IMR-90 (cell line): ENCODE measurements at regions not wholly inside any gene's neighbourhood (a gene's known extent, or its start where the extent isn't known, plus 50 kb on each side); places are given as distances from the start of the nearest gene placed in this dataset.

Experiments
- ATAC-seq: fragments of 200-7000 bp; cut with Tn5 transposase; 2 replicates; pipeline ENCODE4 v1.9.1; 2020; ENCODE audit warnings: low read depth, mild to moderate bottlenecking, moderate library complexity
- BruUV-seq: library from RNA; stranded (reverse); fragments of 400-500 nt; replicated peaks from 2 replicates; lab custom pipeline; 2021; lab: Mats Ljungman, UMichigan
- CTCF ChIA-PET: fragments of 300-600 bp; formaldehyde crosslinking; extraction: SDS; loops from one replicate; lab custom pipeline; 2021; ENCODE audit warnings: antibody characterized with exemption; lab: Yijun Ruan, JAX
- POLR2A ChIA-PET: fragments of 300-600 bp; sonication (Branson Sonifier 250); formaldehyde crosslinking; loops from one replicate; lab custom pipeline; 2022; ENCODE audit warnings: antibody characterized with exemption; ENCODE audit not compliant: unreplicated experiment; lab: Charles Lee
- DNase-seq: peaks from one replicate; pipeline ENCODE4 v3.0.0; 2013
- H2AFZ ChIP-seq: replicated peaks from 2 replicates; pipeline ENCODE3; 2013; ENCODE audit warnings: low read length, mild to moderate bottlenecking; ENCODE audit not compliant: poor library complexity
- H2AK5ac ChIP-seq: 2 replicates; pipeline ENCODE4 v1.6.1; 2013; ENCODE audit warnings: low read depth, low read length, inconsistent platforms
- H2AK9ac ChIP-seq: replicated peaks from 2 replicates; pipeline ENCODE3; 2013; ENCODE audit warnings: mild to moderate bottlenecking, low read depth, low read length, moderate library complexity; ENCODE audit not compliant: poor library complexity
- H2BK120ac ChIP-seq: 2 replicates; pipeline ENCODE4 v1.6.1; 2013; ENCODE audit warnings: low read depth, low read length, inconsistent platforms
- H2BK15ac ChIP-seq: 3 replicates; pipeline ENCODE4 v1.6.1; 2013; ENCODE audit warnings: low read depth, low read length, inconsistent platforms
- H2BK20ac ChIP-seq: 2 replicates; pipeline ENCODE4 v1.6.1; 2013; ENCODE audit warnings: low read depth, mild to moderate bottlenecking, inconsistent platforms, low read length, moderate library complexity
- H2BK5ac ChIP-seq: 2 replicates; pipeline ENCODE4 v1.6.1; 2013; ENCODE audit warnings: mild to moderate bottlenecking, low read depth, low read length, inconsistent platforms; ENCODE audit not compliant: poor library complexity, severe bottlenecking
- H3K14ac ChIP-seq: replicated peaks from 2 replicates; pipeline ENCODE4 v1.6.1; 2013; ENCODE audit warnings: low read depth, low read length, inconsistent platforms
- H3K18ac ChIP-seq: 2 replicates; pipeline ENCODE4 v1.6.1; 2013; ENCODE audit warnings: low read depth, low read length, control low read depth
- H3K23ac ChIP-seq: 2 replicates; pipeline ENCODE4 v1.6.1; 2013; ENCODE audit warnings: low read depth, low read length, inconsistent platforms
- H3K27ac ChIP-seq: 2 replicates; pipeline ENCODE4 v1.5.1; 2013; ENCODE audit warnings: mild to moderate bottlenecking, control low read depth, low read length; ENCODE audit not compliant: insufficient read depth
- H3K27me3 ChIP-seq: 2 replicates; pipeline ENCODE4 v1.6.1; 2013; ENCODE audit warnings: low read length; ENCODE audit not compliant: control insufficient read depth, insufficient read depth
- H3K36me3 ChIP-seq: 2 replicates; pipeline ENCODE4 v1.6.1; 2013; ENCODE audit warnings: low read length, mixed read lengths; ENCODE audit not compliant: control insufficient read depth, insufficient read depth
- H3K4ac ChIP-seq: 2 replicates; pipeline ENCODE4 v1.6.1; 2013; ENCODE audit warnings: low read depth, low read length, inconsistent platforms
- H3K4me1 ChIP-seq: 2 replicates; pipeline ENCODE4 v1.6.1; 2013; ENCODE audit warnings: low read length, mixed read lengths; ENCODE audit not compliant: control insufficient read depth, insufficient read depth
- H3K4me2 ChIP-seq: 2 replicates; pipeline ENCODE4 v1.6.1; 2013; ENCODE audit warnings: low read depth, mild to moderate bottlenecking, control low read depth, low read length, moderate library complexity
- H3K4me3 ChIP-seq: 2 replicates; pipeline ENCODE4 v1.5.1; 2013; ENCODE audit warnings: low read depth, mild to moderate bottlenecking, control low read depth, low read length, moderate library complexity; ENCODE audit not compliant: insufficient read depth
- H3K56ac ChIP-seq: 2 replicates; pipeline ENCODE4 v1.6.1; 2013; ENCODE audit warnings: low read length, inconsistent platforms; ENCODE audit not compliant: insufficient read depth; ENCODE audit errors: extremely low read depth
- H3K79me1 ChIP-seq, 2 experiments: 2 replicates each; pipeline ENCODE4 v1.6.1; 2013; ENCODE audit warnings: low read length in 2 of 2, inconsistent platforms in 1 of 2, low read depth in 1 of 2
- H3K9ac ChIP-seq: 2 replicates; pipeline ENCODE4 v1.6.1; 2013; ENCODE audit warnings: low read depth, low read length, control low read depth
- H3K9me1 ChIP-seq: 2 replicates; pipeline ENCODE4 v1.6.1; 2013; ENCODE audit warnings: low read length, inconsistent platforms; ENCODE audit not compliant: insufficient read depth
- H3K9me3 ChIP-seq: 2 replicates; pipeline ENCODE4 v1.6.1; 2013; ENCODE audit warnings: low read length; ENCODE audit not compliant: control insufficient read depth, insufficient read depth
- H4K20me1 ChIP-seq: 2 replicates; pipeline ENCODE4 v1.6.1; 2013; ENCODE audit warnings: low read length, inconsistent platforms; ENCODE audit not compliant: insufficient read depth
- H4K5ac ChIP-seq: 2 replicates; pipeline ENCODE4 v1.6.1; 2013; ENCODE audit warnings: mild to moderate bottlenecking, low read depth, low read length, control low read depth
- H4K8ac ChIP-seq, 2 experiments: 2 replicates each; pipeline ENCODE4 v1.6.1; 2013; ENCODE audit warnings: low read depth in 2 of 2, low read length in 2 of 2, control low read depth in 1 of 2, inconsistent platforms in 1 of 2
- H4K91ac ChIP-seq: 2 replicates; pipeline ENCODE4 v1.6.1; 2013; ENCODE audit warnings: low read depth, low read length, inconsistent platforms; ENCODE audit not compliant: insufficient read depth
- BHLHE40 ChIP-seq: fragments of 150-350 bp; IDR thresholded peaks from 2 replicates; pipeline ENCODE4 v1.6.1; 2016; ENCODE audit warnings: mild to moderate bottlenecking, low read depth, low read length
- CEBPB ChIP-seq: IDR thresholded peaks from 2 replicates; pipeline ENCODE4 v1.6.1; 2012; ENCODE audit warnings: low read depth, low read length, improper control_type of control experiment
- CHD1 ChIP-seq: IDR thresholded peaks from 2 replicates; pipeline ENCODE4 v1.6.1; 2012; ENCODE audit warnings: low read depth, low read length, improper control_type of control experiment
- FOS ChIP-seq: fragments of 150-350 bp; IDR thresholded peaks from 2 replicates; pipeline ENCODE4 v1.6.1; 2016; ENCODE audit warnings: low read depth, low read length
- MAFK ChIP-seq: IDR thresholded peaks from 2 replicates; pipeline ENCODE4 v1.6.1; 2012; ENCODE audit warnings: low read depth, low read length, improper control_type of control experiment
- MAZ ChIP-seq: IDR thresholded peaks from 2 replicates; pipeline ENCODE4 v1.6.1; 2012; ENCODE audit warnings: low read depth, mild to moderate bottlenecking, low read length, improper control_type of control experiment, moderate library complexity, borderline replicate concordance
- MXI1 ChIP-seq: IDR thresholded peaks from 2 replicates; pipeline ENCODE4 v1.6.1; 2012; ENCODE audit warnings: low read depth, mild to moderate bottlenecking, low read length, moderate library complexity, borderline replicate concordance
- NFE2L2 ChIP-seq: fragments of 150-350 bp; IDR thresholded peaks from 2 replicates; pipeline ENCODE4 v1.6.1; 2016; ENCODE audit warnings: low read depth, mild to moderate bottlenecking, low read length
- POLR2A ChIP-seq: IDR thresholded peaks from 2 replicates; pipeline ENCODE4 v1.6.1; 2012; ENCODE audit warnings: mild to moderate bottlenecking, low read depth, low read length
- RAD21 ChIP-seq: IDR thresholded peaks from 2 replicates; pipeline ENCODE4 v1.6.1; 2012; ENCODE audit warnings: low read length, improper control_type of control experiment
- RCOR1 ChIP-seq: IDR thresholded peaks from 2 replicates; pipeline ENCODE4 v1.6.1; 2012; ENCODE audit warnings: mild to moderate bottlenecking, low read length, improper control_type of control experiment; ENCODE audit not compliant: insufficient replicate concordance
- RFX5 ChIP-seq: IDR thresholded peaks from 2 replicates; pipeline ENCODE4 v1.8.0; 2012; ENCODE audit warnings: low read depth, mild to moderate bottlenecking, low read length, moderate library complexity
- SMC3 ChIP-seq: fragments of 150-350 bp; IDR thresholded peaks from 2 replicates; pipeline ENCODE4 v1.6.1; 2016; ENCODE audit warnings: low read depth, mild to moderate bottlenecking, antibody characterized with exemption, low read length, moderate library complexity
- WGBS, 2 experiments: methylation state at CpG; one replicate each; pipeline versions ENCODE4 v1.1.5 to v1.1.7; 2013; ENCODE audit warnings: missing lambda C conversion rate in 2 of 2; ENCODE audit not compliant: insufficient read length in 1 of 2; ENCODE audit errors: extremely low coverage in 2 of 2; 5-methylcytosine and 5-hydroxymethylcytosine counted together
- dilution Hi-C: fragments of 300-500 bp; cut with HindIII; formaldehyde crosslinking; loops from one replicate; pipeline ENCODE4 v1.14.3; 2018; ENCODE audit warnings: low sequenced_read_pairs; ENCODE audit not compliant: unreplicated experiment
- in situ Hi-C: fragments of 300-500 bp; cut with MboI; formaldehyde crosslinking; loops from 3 replicates; pipeline ENCODE4 v1.14.3; 2019; ENCODE audit warnings: low sequenced_read_pairs, inconsistent platforms, mixed read lengths
- intact Hi-C: fragments of 100-400 bp; cut with micrococcal nuclease; formaldehyde crosslinking; loops from 2 replicates; pipeline ENCODE4 v1.10.0; 2022
- TF ChIP-seq, protein P1 (sequence below): conservative IDR thresholded peaks from 2 replicates; pipeline ENCODE4 v1.5.1; 2012; ENCODE audit warnings: mild to moderate bottlenecking, low read depth, low read length, improper control_type of control experiment
- TF ChIP-seq, protein P2 (sequence below): fragments of 150-350 bp; IDR thresholded peaks from 2 replicates; pipeline ENCODE4 v1.6.1; 2016; ENCODE audit warnings: low read depth, mild to moderate bottlenecking, low read length, moderate library complexity, borderline replicate concordance
- TF ChIP-seq, protein P3 (sequence below): fragments of 150-350 bp; IDR thresholded peaks from 2 replicates; pipeline ENCODE4 v1.6.1; 2017; ENCODE audit warnings: mild to moderate bottlenecking, antibody characterized with exemption, low read length, low read depth

DNA sequence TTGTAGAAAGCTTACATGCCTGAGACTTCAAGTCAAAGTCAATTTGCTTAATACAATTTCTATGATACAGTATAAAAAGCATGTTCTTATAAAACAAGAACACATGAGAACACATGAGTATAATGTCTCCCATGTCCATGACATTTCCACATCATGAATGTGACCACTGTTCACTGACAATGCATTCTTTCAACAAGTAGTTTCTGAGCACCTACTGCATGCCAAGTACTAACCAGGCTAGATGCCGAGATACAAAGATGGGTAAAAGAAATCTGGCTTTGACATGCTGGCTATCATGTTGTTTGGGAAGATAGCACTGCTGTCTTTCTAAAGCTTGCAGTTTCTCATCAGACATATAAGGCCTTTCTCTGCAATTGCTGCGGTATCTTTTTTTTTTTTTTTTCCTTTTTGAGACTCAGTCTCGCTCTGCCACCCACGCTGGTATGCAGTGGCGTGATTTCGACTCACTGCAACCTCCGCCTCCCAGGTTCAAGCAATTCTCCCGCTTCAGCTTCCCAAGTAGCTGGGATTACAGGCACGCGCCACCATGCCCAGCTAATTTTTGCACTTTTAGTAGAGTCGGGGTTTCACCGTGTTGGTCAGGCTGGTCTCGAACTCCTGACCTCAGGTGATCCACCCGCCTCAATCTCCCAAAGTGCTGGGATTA lies 123.6 kb upstream of the DST start:
- DNase-seq (no peak), ATAC-seq (no peak)
- H3K56ac ChIP-seq: no peak overlapping the region
- TF ChIP-seq NFE2L2: no peak
- TF ChIP-seq CEBPB: no peak
- TF ChIP-seq MAZ: no peak
- no peak for TF ChIP-seq RFX5
- no peak for TF ChIP-seq RAD21
- TF ChIP-seq RCOR1: no peak
- TF ChIP-seq, protein P1, sequence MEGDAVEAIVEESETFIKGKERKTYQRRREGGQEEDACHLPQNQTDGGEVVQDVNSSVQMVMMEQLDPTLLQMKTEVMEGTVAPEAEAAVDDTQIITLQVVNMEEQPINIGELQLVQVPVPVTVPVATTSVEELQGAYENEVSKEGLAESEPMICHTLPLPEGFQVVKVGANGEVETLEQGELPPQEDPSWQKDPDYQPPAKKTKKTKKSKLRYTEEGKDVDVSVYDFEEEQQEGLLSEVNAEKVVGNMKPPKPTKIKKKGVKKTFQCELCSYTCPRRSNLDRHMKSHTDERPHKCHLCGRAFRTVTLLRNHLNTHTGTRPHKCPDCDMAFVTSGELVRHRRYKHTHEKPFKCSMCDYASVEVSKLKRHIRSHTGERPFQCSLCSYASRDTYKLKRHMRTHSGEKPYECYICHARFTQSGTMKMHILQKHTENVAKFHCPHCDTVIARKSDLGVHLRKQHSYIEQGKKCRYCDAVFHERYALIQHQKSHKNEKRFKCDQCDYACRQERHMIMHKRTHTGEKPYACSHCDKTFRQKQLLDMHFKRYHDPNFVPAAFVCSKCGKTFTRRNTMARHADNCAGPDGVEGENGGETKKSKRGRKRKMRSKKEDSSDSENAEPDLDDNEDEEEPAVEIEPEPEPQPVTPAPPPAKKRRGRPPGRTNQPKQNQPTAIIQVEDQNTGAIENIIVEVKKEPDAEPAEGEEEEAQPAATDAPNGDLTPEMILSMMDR: no peak
- TF ChIP-seq SMC3: no peak
- no peak for TF ChIP-seq CHD1
- no peak for TF ChIP-seq FOS
- TF ChIP-seq, protein P2, sequence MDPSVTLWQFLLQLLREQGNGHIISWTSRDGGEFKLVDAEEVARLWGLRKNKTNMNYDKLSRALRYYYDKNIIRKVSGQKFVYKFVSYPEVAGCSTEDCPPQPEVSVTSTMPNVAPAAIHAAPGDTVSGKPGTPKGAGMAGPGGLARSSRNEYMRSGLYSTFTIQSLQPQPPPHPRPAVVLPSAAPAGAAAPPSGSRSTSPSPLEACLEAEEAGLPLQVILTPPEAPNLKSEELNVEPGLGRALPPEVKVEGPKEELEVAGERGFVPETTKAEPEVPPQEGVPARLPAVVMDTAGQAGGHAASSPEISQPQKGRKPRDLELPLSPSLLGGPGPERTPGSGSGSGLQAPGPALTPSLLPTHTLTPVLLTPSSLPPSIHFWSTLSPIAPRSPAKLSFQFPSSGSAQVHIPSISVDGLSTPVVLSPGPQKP: no peak
- TF ChIP-seq POLR2A: no peak
- TF ChIP-seq MAFK: no peak
- no peak for TF ChIP-seq MXI1
- TF ChIP-seq, protein P3, sequence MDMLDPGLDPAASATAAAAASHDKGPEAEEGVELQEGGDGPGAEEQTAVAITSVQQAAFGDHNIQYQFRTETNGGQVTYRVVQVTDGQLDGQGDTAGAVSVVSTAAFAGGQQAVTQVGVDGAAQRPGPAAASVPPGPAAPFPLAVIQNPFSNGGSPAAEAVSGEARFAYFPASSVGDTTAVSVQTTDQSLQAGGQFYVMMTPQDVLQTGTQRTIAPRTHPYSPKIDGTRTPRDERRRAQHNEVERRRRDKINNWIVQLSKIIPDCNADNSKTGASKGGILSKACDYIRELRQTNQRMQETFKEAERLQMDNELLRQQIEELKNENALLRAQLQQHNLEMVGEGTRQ: no peak
- no peak for TF ChIP-seq BHLHE40
- peak overlapping the region; percentile 44; the same call in 1 of the 2 replicates for H3K27ac ChIP-seq
- H3K9ac ChIP-seq: no peak overlapping the region
- no peak overlapping the region for H4K91ac ChIP-seq
- no peak overlapping the region for H4K8ac ChIP-seq
- no peaks in the 10 kb centered on the region for H3K9me3 ChIP-seq
- no peak overlapping the region for H3K4me2 ChIP-seq
- intact Hi-C loops: no loop called here
- CTCF ChIA-PET: no interaction called here
- H4K20me1 ChIP-seq: peaks cover 53% of the 10 kb centered on the region; the same call in 1 of the 2 replicates
- BruUV-seq: no TSS peak
- POLR2A ChIA-PET: no interaction called here
- peak overlapping the region; percentile 37; the same call in 1 of the 2 replicates for H2AK5ac ChIP-seq
- H2BK20ac ChIP-seq: no peak overlapping the region
- no peaks in the 10 kb centered on the region for H3K27me3 ChIP-seq
- H3K9me1 ChIP-seq: peaks cover 10% of the 10 kb centered on the region
- H3K23ac ChIP-seq: no peak overlapping the region
- H3K14ac ChIP-seq: no peak overlapping the region
- no peak overlapping the region for H2BK120ac ChIP-seq
- no peak overlapping the region for H3K4ac ChIP-seq
- peak overlapping the region; percentile 48; the same call in 1 of the 2 replicates for H4K5ac ChIP-seq
- no peaks in the 10 kb centered on the region for H3K36me3 ChIP-seq
- dilution Hi-C loops: no loop called here
- 100% methylated on average over 3 of the region's 14 CpGs; no CpG with 5 or more reads in 1 of the 2 experiments for WGBS, 2 experiments
- no peak overlapping the region for H2AK9ac ChIP-seq
- in situ Hi-C loops: no loop called here
- H2BK5ac ChIP-seq: no peak overlapping the region
- H3K4me1 ChIP-seq: peaks cover 20% of the 10 kb centered on the region
- H2AFZ ChIP-seq: no peak overlapping the region
- H3K4me3 ChIP-seq: no peak overlapping the region
- H3K18ac ChIP-seq: peak overlapping the region; percentile 77; the same call in 1 of the 2 replicates
- no peak overlapping the region for H2BK15ac ChIP-seq
- H3K79me1 ChIP-seq: peaks cover 13 to 79% of the 10 kb centered on the region in 2 experiments
